GM19043 (cell line): ENCODE measurements at regions not wholly inside any gene's neighbourhood (a gene's known extent, or its start where the extent isn't known, plus 50 kb on each side); places are given as distances from the start of the nearest gene placed in this dataset.

ENCODE experiments used
- ATAC-seq: cut with Tn5 transposase; IDR thresholded peaks from one replicate; pipeline ENCODE4 v1.9.1; 2021; ENCODE audit warnings: low read depth; ENCODE audit not compliant: unreplicated experiment

GRCh38 chr21:29228306-29228705 is 70.4 kb upstream of the BACH1 start:
- ATAC-seq, result no peak

- no peak for ATAC-seq
Observed at GRCh38 chr21:29230551-29231261, 68.0 kb upstream of the BACH1 start.

- no peak for ATAC-seq
Observed at GRCh38 chr21:29231756-29232529, 66.8 kb upstream of the BACH1 start.

- no peak for ATAC-seq
Observed at GRCh38 chr21:29232530-29233255, 66.0 kb upstream of the BACH1 start.

- no peak for ATAC-seq
Observed at GRCh38 chr21:29233256-29233546, 65.5 kb upstream of the BACH1 start.

GRCh38 chr21:29233611-29234540 is 64.8 kb upstream of the BACH1 start:
- ATAC-seq, result peak; percentile 56

GRCh38 chr21:29235714-29236197 is 63.0 kb upstream of the BACH1 start:
- peak; percentile 49 for ATAC-seq

- no peak for ATAC-seq
Observed at GRCh38 chr21:29236201-29236600, 62.5 kb upstream of the BACH1 start.

GRCh38 chr21:29237110-29238052 is 61.3 kb upstream of the BACH1 start:
- ATAC-seq, result peak; percentile 24

GRCh38 chr21:29238053-29238966 is 60.4 kb upstream of the BACH1 start:
- ATAC-seq, result no peak

GRCh38 chr21:29238967-29239290 is 59.8 kb upstream of the BACH1 start:
- ATAC-seq, result no peak

GRCh38 chr21:29240136-29240535 is 58.6 kb upstream of the BACH1 start:
- ATAC-seq, result no peak

GRCh38 chr21:29242201-29242600 is 56.5 kb upstream of the BACH1 start:
- no peak for ATAC-seq

GRCh38 chr21:29243188-29243587 is 55.5 kb upstream of the BACH1 start:
- no peak for ATAC-seq

- no peak for ATAC-seq
Observed at GRCh38 chr21:29245104-29245643, 53.5 kb upstream of the BACH1 start.

GRCh38 chr21:29245863-29246262 is 52.9 kb upstream of the BACH1 start:
- no peak for ATAC-seq

- ATAC-seq, result no peak
Observed at GRCh38 chr21:29246614-29247013, 52.1 kb upstream of the BACH1 start.

GRCh38 chr21:29248124-29248523 is 50.6 kb upstream of the BACH1 start:
- no peak for ATAC-seq
